ENCODE measurements at regions not wholly inside any gene's neighbourhood (a gene's known extent, or its start where the extent isn't known, plus 50 kb on each side); places are given as distances from the start of the nearest gene placed in this dataset.

DNA sequence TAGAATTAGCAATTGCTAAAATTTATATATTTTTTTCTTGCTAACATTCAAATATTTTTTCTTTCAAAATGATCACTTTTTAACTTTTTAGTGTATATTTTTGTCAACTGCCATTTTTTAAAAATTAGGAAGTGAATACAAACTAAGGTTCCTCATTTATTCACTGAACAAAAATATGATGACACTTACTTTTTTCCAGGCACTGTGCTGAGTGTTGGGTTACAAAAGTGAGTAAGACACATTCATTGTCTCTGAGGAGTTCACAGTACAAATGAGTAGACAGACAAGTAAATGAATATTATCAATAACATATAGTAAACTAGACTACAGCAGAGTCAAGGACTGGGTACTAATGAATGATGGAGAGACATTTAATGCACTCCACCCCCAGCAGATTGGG, 543.5 kb downstream of the PDHA2 start:
- no peak overlapping the region for H3K4me2 ChIP-seq (ENCODE audit: low read depth, low read length)
- TF ChIP-seq RAD21 (IDR thresholded peaks at IDR 0.05; ENCODE audit: low read length) (no peak), POLR2A (IDR thresholded peaks at IDR 0.05; ENCODE audit: low read depth, low read length) (no peak), MAZ (IDR thresholded peaks at IDR 0.05; ENCODE audit: borderline replicate concordance, low read depth, low read length) (no peak), CEBPB (IDR thresholded peaks at IDR 0.05; ENCODE audit: low read depth, low read length) (no peak)
- no peak overlapping the region for H3K27ac ChIP-seq (ENCODE audit: insufficient read depth, low read length)
- H3K27me3 ChIP-seq (ENCODE audit: control insufficient read depth, insufficient read depth, low read length): no peaks in the 10 kb centered on the region
- H3K4me1 ChIP-seq (ENCODE audit: control insufficient read depth, insufficient read depth, low read length): no peaks in the 10 kb centered on the region
- no peak overlapping the region for H3K4me3 ChIP-seq (ENCODE audit: insufficient read depth, low read depth, low read length)
- H2BK120ac ChIP-seq (ENCODE audit: low read depth, low read length): no peak overlapping the region
- no peaks in the 10 kb centered on the region for H4K20me1 ChIP-seq (ENCODE audit: insufficient read depth, low read length)
- H2AK9ac ChIP-seq (replicated peaks; ENCODE audit: low read depth, low read length, poor library complexity): no peak overlapping the region
- no peak overlapping the region for H3K18ac ChIP-seq (ENCODE audit: low read depth, low read length)
- no peak overlapping the region for H4K5ac ChIP-seq (ENCODE audit: low read depth, low read length)
- no peaks in the 10 kb centered on the region for H3K79me1 ChIP-seq (ENCODE audit: low read depth in 1 of 2, low read length in 2 of 2)
- no peak overlapping the region for H4K8ac ChIP-seq (ENCODE audit: low read depth in 2 of 2, low read length in 2 of 2)
- H3K56ac ChIP-seq (ENCODE audit: extremely low read depth, insufficient read depth, low read length): no peak overlapping the region
- no peak overlapping the region for H3K4ac ChIP-seq (ENCODE audit: low read depth, low read length)
- no peak overlapping the region for H3K14ac ChIP-seq (replicated peaks; ENCODE audit: low read depth, low read length)
- BruUV-seq (replicated peaks): no TSS peak
- intact Hi-C loops (cut with micrococcal nuclease): no loop called here
- H3K9me3 ChIP-seq (ENCODE audit: control insufficient read depth, insufficient read depth, low read length): peaks cover 2% of the 10 kb centered on the region; the same call in 1 of the 2 replicates
- dilution Hi-C loops (cut with HindIII; ENCODE audit: low sequenced_read_pairs, unreplicated experiment): no loop called here
- no peak overlapping the region for H2AFZ ChIP-seq (replicated peaks; ENCODE audit: low read length, poor library complexity)
- H2BK5ac ChIP-seq (ENCODE audit: low read depth, low read length, poor library complexity, severe bottlenecking): no peak overlapping the region
- POLR2A ChIA-PET (ENCODE audit: unreplicated experiment): no interaction called here
- in situ Hi-C loops (cut with MboI; ENCODE audit: low sequenced_read_pairs): no loop called here
- no peak overlapping the region for H3K9ac ChIP-seq (ENCODE audit: low read depth, low read length)
- CTCF ChIA-PET: no interaction called here
- no peaks in the 10 kb centered on the region for H3K36me3 ChIP-seq (ENCODE audit: control insufficient read depth, insufficient read depth, low read length)
- DNase-seq: no peak
- H2BK20ac ChIP-seq (ENCODE audit: low read depth, low read length): no peak overlapping the region
- H2AK5ac ChIP-seq (ENCODE audit: low read depth, low read length): no peak overlapping the region
- H2BK15ac ChIP-seq (ENCODE audit: low read depth, low read length): no peak overlapping the region
- H4K91ac ChIP-seq (ENCODE audit: insufficient read depth, low read depth, low read length): no peak overlapping the region
- no peak overlapping the region for H3K23ac ChIP-seq (ENCODE audit: low read depth, low read length)
- ATAC-seq (ENCODE audit: low read depth): no peak
- H3K9me1 ChIP-seq (ENCODE audit: insufficient read depth, low read length): no peaks in the 10 kb centered on the region
